ENCODE measurements at regions not wholly inside any gene's neighbourhood (a gene's known extent, or its start where the extent isn't known, plus 50 kb on each side); places are given as distances from the start of the nearest gene placed in this dataset.
"Not testable (repeated sequence)": the region's sequence is repeated elsewhere in the genome, so short reads cannot be mapped to it uniquely, and the experiment has no call there.

DNA sequence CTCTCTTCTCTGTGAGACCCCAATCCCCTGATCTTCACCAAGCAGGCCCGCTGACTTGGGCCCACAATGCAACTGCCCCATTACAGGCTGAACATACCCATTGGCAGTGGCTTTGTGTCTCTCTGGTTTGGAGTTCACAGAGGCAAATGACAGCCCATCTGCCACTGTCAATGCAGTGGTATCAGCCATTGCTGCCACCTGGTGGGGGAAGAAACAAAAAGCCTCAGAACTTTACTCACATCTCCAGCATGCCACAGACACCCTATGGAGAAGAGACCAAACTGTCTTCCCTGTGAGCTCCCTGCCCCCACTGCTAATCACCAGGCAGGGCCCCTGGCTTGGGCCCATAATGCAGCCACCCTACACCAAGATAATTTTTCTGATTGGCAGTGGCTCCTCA, 729.3 kb upstream of the ACTRT1 start:
- DNase-seq (ENCODE audit: low spot score) = peak; percentile 23

DNA sequence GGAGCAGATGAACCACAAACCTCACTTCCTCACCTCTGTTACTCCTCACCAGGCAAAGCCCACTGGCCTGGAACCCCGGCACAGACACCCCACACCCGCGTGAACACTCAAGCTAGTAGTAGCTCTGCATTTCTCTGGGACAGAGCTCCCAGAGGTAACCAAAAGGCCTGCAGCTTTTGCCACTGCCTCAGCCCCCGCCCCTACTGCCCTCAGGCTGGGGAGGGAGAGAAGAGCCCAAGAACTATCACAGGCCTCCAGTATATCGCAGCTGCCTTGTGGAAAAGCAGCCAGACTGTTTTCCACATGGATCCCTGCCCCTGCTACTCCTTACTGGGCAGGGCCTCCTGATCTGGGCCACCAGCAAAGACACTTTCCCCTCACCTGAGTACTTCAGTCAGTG, 728.7 kb upstream of the ACTRT1 start:
- DNase-seq (ENCODE audit: low spot score) = no peak

DNA sequence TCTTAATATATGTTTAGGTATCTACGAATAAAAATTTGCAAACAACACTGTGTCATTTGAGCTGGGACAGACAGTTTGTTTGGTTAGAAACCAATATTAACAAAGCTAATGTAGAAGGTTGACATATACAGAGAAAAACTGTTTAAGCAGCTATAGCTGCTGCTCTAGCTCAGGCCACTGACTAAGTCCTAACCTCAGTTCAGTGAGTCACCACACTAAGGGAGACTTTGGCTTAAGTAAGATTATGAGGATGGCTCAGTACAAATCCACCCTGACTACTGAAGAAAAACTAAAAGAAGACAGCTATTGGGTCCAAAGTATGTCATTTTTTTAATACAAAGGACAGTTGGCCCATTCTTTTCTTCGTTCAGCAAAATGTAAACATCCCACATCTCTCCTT, 717.3 kb upstream of the ACTRT1 start:
- DNase-seq (ENCODE audit: low spot score) = no peak

- DNase-seq (ENCODE audit: low spot score) = no peak
Measured at GRCh38 chrX:128759745-128760144, 707.5 kb upstream of the ACTRT1 start.

DNA sequence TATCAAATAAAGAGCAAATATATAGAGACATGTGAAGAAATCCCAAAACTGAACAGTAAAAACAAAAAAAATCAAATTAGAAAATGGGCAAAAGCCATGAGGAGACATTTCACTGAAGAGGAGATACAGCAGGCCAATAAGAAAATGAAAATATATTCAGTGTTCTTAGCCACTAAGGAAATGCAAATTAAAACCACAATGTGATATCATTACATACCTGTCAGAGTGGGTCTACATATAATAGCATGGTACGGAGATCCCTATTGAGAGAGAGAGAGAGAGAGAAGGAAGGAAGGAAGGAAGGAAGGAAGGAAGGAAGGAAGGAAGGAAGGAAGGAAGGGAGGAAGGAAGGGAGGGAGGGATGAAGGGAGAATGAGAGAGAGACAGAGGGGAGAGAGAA, 707.0 kb upstream of the ACTRT1 start:
- no peak for DNase-seq (ENCODE audit: low spot score)

DNA sequence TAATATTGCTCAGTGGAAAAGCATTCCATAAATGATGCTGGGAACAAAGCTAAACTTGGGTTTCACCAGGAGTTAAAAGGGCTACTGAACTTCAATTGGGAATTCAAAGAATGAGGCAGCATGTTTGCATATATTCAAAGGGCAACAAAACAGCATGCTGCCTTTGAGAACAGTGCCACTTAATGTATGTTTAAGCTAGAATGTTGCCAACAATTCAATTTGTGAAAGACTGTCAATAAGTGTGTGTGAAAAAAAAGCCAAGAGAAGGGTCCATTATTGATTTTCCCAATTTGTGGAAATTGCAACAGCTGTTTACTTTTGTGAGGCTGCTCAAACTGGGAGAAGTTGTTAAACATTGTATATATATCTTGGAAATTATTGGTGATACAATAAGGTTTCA, 701.9 kb upstream of the ACTRT1 start:
- DNase-seq (ENCODE audit: low spot score) = no peak

- no peak for DNase-seq (ENCODE audit: low spot score)
Measured at GRCh38 chrX:128739539-128739938, 687.3 kb upstream of the ACTRT1 start.

DNA sequence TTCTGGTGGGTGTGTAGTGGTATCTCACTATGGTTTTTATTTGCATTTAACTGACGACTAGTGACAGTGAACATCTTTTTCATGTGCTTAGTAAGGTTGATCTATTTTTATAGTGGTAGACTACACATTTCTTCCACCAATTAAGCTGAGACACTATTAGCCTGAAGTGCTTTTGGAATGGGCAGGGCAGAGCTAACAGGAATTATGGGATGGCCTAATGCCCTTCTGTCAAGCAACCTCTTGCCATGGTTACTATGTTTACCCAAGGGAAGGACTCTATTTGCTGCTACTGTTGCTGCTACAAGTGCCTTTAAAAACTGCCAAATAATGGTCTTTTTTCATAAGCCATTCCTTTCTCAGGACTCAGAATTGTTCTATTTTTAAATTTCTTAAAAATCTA, 676.7 kb upstream of the ACTRT1 start:
- no peak for DNase-seq (ENCODE audit: low spot score)

DNA sequence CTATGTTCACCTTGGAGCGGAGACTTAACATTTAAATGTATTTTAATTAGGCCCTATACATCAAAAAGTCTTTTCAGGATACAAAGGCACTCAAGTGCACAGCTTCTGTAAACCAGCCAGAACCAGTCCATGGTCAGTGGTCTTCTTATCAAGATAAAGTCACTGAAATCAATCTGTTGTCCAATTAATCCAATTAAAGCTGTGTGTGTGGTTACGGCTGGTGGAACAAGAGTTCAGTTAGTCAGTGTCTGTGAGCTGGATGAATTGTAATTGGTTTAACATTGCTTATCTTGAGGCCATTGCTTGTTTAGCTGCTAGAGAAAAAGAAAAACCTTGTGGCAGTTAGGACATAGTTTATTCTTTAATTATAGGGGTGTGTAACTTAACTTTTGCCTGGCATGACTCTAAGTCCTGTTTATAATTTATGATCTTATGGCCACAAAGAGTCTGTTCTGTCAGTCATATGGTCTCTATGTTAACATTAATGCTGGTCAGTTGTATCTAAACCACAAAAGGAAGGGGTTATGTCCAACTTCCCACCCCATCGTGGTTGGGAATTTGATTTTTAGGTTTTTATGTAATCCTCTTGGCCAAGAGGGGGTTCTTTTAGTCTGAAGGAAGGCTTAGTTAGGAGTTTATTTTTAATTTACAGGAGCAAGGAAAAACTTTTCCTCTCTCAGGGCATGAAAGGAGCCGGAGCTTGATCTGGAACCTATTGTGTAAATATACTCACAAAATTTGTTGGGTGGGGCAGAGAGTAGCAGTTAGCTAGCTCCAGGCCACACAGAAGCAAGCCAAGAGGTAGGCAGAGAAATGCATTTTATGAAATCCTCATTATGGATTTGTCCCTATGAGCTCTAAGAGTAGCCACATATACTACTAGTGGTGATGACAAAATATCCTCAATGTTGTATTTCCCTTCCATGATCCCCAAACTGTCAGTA, 665.7 kb upstream of the ACTRT1 start:
- no peak for DNase-seq (ENCODE audit: low spot score)

- no peak for DNase-seq (ENCODE audit: low spot score)
Measured at GRCh38 chrX:128714425-128714824, 662.2 kb upstream of the ACTRT1 start.

DNA sequence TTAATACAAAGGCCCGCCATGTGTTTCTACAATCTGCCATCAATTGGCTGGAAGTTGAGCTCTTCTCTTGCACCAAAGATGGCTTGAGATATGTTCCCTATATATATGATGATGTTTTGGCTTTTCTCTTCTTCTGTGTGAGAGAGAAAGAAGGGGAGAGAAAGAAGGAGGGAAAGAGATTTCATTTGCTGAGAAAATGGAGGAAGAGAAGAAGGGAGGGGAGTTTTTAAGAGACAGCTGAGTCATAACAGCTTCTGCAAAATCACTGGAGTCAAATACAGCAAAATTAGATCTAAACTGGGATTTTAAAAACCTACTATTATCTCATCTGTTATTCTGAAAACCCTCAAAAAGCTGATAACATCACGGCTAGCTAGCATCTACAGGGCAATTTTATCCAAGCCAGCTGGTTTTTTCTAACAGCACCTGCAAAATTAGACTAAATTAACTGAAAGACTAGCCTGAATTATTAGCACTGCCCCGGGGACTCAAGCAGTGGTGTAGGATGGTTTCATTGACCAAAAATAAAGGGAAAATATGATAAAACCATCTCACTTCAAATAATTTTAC, 647.6 kb upstream of the ACTRT1 start:
- DNase-seq (ENCODE audit: low spot score) = no peak

DNA sequence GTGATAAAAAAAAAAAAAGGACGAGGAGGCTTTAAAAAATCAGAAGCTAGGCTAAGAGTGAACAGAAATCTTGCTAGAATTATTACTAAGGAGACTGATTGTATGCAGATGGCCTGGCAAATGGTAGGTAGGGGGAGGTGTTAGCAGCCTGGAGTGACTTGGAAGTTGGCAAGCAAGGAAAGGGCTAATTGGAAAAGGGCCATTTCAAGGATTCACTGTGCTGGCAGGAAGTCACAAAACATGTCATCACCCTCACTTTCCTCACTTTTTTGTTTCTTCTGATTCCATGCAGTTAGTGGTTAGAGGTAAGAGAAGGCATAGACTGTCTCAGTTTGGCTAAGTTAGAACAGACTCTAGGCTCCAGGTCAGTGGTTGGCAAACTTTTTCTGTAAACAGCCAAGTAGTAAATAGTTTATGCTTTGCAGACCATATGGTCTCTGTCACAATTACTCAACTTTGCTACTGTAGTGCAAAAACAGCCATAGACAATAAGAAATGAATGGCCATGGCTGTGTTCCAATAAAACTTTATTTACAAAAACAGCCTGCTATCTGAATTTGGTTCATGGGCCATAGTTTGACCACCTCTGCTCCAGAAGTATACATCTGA, 646.5 kb upstream of the ACTRT1 start:
- DNase-seq (ENCODE audit: low spot score) = no peak

DNA sequence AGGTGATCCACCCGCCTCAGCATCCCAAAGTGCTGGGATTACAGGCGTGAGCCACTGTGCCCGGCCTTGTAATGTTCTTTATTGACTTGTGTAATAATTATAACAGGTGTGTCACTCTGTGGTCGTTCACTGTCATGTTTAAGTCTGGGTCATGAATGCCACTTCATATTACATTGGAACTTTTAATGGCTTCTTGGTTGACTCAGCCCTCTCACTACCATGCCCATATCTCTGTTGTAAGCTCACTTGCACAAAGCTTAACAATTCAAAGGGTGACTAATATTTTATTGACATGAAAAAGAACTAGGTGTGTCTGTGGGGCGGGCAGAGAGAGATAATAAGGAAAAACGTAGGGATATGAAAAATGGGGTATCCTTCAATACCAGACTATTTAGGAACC, 639.7 kb upstream of the ACTRT1 start:
- DNase-seq (ENCODE audit: low spot score) = no peak

DNA sequence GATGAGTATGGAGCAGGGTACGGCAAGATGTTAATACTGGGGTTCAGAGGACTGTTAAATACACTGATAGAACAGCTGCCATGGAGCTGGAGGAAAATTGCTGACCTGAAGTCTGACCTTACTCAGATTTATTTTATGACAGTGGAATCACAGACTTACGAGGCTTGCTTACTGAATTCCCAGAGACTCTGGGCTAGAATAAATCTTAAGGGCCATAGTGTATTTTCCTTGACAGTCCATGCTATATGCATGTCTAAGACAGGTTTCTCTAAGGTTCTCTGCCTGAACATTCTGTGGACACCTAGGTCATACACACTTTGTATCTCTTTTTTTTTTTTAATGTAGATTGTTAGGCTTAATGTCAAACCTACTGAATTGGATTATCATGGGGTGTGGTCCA, 633.2 kb upstream of the ACTRT1 start:
- DNase-seq (ENCODE audit: low spot score) = no peak

- no peak for DNase-seq (ENCODE audit: low spot score)
Measured at GRCh38 chrX:128676651-128677050, 624.4 kb upstream of the ACTRT1 start.

GRCh38 chrX:128674326-128675086, 622.3 kb upstream of the ACTRT1 start:
- not testable (repeated sequence) for DNase-seq (ENCODE audit: low spot score)

DNA sequence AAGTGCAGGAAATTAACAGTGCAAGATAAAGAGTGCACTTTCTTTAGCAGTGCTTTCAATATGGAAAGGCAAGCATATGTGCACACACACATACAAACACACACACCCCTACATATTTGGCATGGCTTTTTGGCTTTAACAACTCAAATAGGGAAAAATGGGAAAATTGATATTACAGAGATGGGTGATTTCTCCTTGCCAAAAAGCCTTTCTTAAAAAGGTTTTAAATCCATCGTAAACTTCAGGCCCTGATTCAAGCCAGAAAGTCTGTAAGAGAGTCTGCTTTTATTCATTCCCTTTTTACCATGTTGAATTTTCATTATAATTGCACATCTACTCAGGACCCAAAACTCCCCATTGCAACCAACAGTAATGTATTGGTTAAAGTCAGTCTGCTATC, 612.0 kb upstream of the ACTRT1 start:
- no peak for DNase-seq (ENCODE audit: low spot score)

DNA sequence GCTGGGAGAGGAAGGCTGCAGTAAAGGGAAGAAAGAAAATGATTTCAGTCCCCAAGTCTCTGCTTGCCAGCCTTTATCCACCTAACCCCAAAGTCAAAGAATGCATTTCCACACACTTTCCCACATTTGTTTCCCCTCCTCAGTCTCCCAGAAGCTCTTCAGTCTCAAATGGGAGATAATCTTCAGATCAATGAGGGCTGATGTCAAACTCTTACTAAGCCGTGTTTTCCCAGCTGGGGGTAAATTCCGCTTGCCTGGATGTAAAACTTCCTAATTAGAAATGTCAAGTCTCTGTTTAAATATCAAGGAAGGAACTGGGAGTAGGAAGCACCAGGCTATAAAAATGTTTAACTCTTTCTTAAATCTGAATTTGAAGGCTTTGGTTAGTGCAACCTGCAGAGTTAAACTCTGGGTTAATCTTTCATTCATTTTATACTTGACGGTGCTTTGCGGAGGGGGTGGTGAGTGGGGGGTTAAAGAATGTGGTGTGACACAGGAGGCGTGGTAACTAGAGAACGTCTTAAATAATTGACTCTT, 601.4 kb upstream of the ACTRT1 start:
- DNase-seq (ENCODE audit: low spot score) = no peak

GRCh38 chrX:128650326-128650725, 598.1 kb upstream of the ACTRT1 start:
- DNase-seq (ENCODE audit: low spot score) = no peak

DNA sequence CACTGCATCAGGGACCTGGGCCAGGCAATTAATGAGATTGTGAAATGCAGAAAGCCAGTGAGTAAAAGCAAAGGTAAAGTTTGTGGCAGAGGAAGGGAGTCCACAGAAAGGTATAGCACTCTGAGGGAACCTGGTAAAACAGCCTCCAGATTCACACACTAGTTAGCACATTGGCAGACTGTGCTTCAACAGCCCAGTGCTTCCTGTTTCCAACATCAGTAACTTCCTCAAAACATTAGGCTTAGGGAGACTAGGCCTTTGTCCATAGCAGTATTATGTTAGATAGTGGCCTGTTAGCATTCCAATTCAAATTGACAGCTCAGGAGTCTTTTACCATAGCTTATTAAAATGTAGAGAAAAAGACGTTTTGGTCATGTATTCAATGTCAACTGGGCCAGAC, 582.6 kb upstream of the ACTRT1 start:
- DNase-seq (ENCODE audit: low spot score) = no peak

- DNase-seq (ENCODE audit: low spot score) = no peak
Measured at GRCh38 chrX:128623361-128623760, 571.2 kb upstream of the ACTRT1 start.

DNA sequence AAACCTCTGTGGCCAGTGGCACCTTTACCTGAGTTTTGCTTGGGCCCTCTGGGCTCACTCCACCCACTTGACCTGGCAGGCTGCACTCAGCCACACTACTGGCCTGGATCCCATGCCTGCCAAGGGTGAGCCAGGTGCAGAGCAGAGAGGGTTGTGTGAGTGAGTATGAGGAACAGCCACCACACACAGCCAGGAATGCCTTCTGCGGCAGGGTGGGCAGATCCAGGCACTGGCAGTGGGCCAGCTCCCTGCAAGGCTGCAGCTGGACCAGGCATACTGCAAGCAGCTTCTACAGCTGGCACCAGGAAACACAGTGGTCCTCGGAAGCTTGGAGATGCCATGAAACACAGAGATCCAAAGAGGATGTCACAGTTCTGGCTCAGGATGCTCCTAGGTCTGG, 570.1 kb upstream of the ACTRT1 start:
- DNase-seq (ENCODE audit: low spot score) = no peak
